IMR-90 (cell line): ENCODE measurements at regions not wholly inside any gene's neighbourhood (a gene's known extent, or its start where the extent isn't known, plus 50 kb on each side); places are given as distances from the start of the nearest gene placed in this dataset.

Experiments used
- ATAC-seq: fragments of 200-7000 bp; cut with Tn5 transposase; 2 replicates; pipeline ENCODE4 v1.9.1; 2020; ENCODE audit warnings: low read depth, mild to moderate bottlenecking, moderate library complexity
- BruUV-seq: library from RNA; stranded (reverse); fragments of 400-500 nt; replicated peaks from 2 replicates; lab custom pipeline; 2021; lab: Mats Ljungman, UMichigan
- CTCF ChIA-PET: fragments of 300-600 bp; formaldehyde crosslinking; extraction: SDS; loops from one replicate; lab custom pipeline; 2021; ENCODE audit warnings: antibody characterized with exemption; lab: Yijun Ruan, JAX
- POLR2A ChIA-PET: fragments of 300-600 bp; sonication (Branson Sonifier 250); formaldehyde crosslinking; loops from one replicate; lab custom pipeline; 2022; ENCODE audit warnings: antibody characterized with exemption; ENCODE audit not compliant: unreplicated experiment; lab: Charles Lee
- DNase-seq: peaks from one replicate; pipeline ENCODE4 v3.0.0; 2013
- H2AFZ ChIP-seq: replicated peaks from 2 replicates; pipeline ENCODE3; 2013; ENCODE audit warnings: low read length, mild to moderate bottlenecking; ENCODE audit not compliant: poor library complexity
- H2AK5ac ChIP-seq: 2 replicates; pipeline ENCODE4 v1.6.1; 2013; ENCODE audit warnings: low read depth, low read length, inconsistent platforms
- H2AK9ac ChIP-seq: replicated peaks from 2 replicates; pipeline ENCODE3; 2013; ENCODE audit warnings: mild to moderate bottlenecking, low read depth, low read length, moderate library complexity; ENCODE audit not compliant: poor library complexity
- H2BK120ac ChIP-seq: 2 replicates; pipeline ENCODE4 v1.6.1; 2013; ENCODE audit warnings: low read depth, low read length, inconsistent platforms
- H2BK15ac ChIP-seq: 3 replicates; pipeline ENCODE4 v1.6.1; 2013; ENCODE audit warnings: low read depth, low read length, inconsistent platforms
- H2BK20ac ChIP-seq: 2 replicates; pipeline ENCODE4 v1.6.1; 2013; ENCODE audit warnings: low read depth, mild to moderate bottlenecking, inconsistent platforms, low read length, moderate library complexity
- H2BK5ac ChIP-seq: 2 replicates; pipeline ENCODE4 v1.6.1; 2013; ENCODE audit warnings: mild to moderate bottlenecking, low read depth, low read length, inconsistent platforms; ENCODE audit not compliant: poor library complexity, severe bottlenecking
- H3K14ac ChIP-seq: replicated peaks from 2 replicates; pipeline ENCODE4 v1.6.1; 2013; ENCODE audit warnings: low read depth, low read length, inconsistent platforms
- H3K18ac ChIP-seq: 2 replicates; pipeline ENCODE4 v1.6.1; 2013; ENCODE audit warnings: low read depth, low read length, control low read depth
- H3K23ac ChIP-seq: 2 replicates; pipeline ENCODE4 v1.6.1; 2013; ENCODE audit warnings: low read depth, low read length, inconsistent platforms
- H3K27ac ChIP-seq: 2 replicates; pipeline ENCODE4 v1.5.1; 2013; ENCODE audit warnings: mild to moderate bottlenecking, control low read depth, low read length; ENCODE audit not compliant: insufficient read depth
- H3K27me3 ChIP-seq: 2 replicates; pipeline ENCODE4 v1.6.1; 2013; ENCODE audit warnings: low read length; ENCODE audit not compliant: control insufficient read depth, insufficient read depth
- H3K36me3 ChIP-seq: 2 replicates; pipeline ENCODE4 v1.6.1; 2013; ENCODE audit warnings: low read length, mixed read lengths; ENCODE audit not compliant: control insufficient read depth, insufficient read depth
- H3K4ac ChIP-seq: 2 replicates; pipeline ENCODE4 v1.6.1; 2013; ENCODE audit warnings: low read depth, low read length, inconsistent platforms
- H3K4me1 ChIP-seq: 2 replicates; pipeline ENCODE4 v1.6.1; 2013; ENCODE audit warnings: low read length, mixed read lengths; ENCODE audit not compliant: control insufficient read depth, insufficient read depth
- H3K4me2 ChIP-seq: 2 replicates; pipeline ENCODE4 v1.6.1; 2013; ENCODE audit warnings: low read depth, mild to moderate bottlenecking, control low read depth, low read length, moderate library complexity
- H3K4me3 ChIP-seq: 2 replicates; pipeline ENCODE4 v1.5.1; 2013; ENCODE audit warnings: low read depth, mild to moderate bottlenecking, control low read depth, low read length, moderate library complexity; ENCODE audit not compliant: insufficient read depth
- H3K56ac ChIP-seq: 2 replicates; pipeline ENCODE4 v1.6.1; 2013; ENCODE audit warnings: low read length, inconsistent platforms; ENCODE audit not compliant: insufficient read depth; ENCODE audit errors: extremely low read depth
- H3K79me1 ChIP-seq, 2 experiments: 2 replicates each; pipeline ENCODE4 v1.6.1; 2013; ENCODE audit warnings: low read length in 2 of 2, inconsistent platforms in 1 of 2, low read depth in 1 of 2
- H3K9ac ChIP-seq: 2 replicates; pipeline ENCODE4 v1.6.1; 2013; ENCODE audit warnings: low read depth, low read length, control low read depth
- H3K9me1 ChIP-seq: 2 replicates; pipeline ENCODE4 v1.6.1; 2013; ENCODE audit warnings: low read length, inconsistent platforms; ENCODE audit not compliant: insufficient read depth
- H3K9me3 ChIP-seq: 2 replicates; pipeline ENCODE4 v1.6.1; 2013; ENCODE audit warnings: low read length; ENCODE audit not compliant: control insufficient read depth, insufficient read depth
- H4K20me1 ChIP-seq: 2 replicates; pipeline ENCODE4 v1.6.1; 2013; ENCODE audit warnings: low read length, inconsistent platforms; ENCODE audit not compliant: insufficient read depth
- H4K5ac ChIP-seq: 2 replicates; pipeline ENCODE4 v1.6.1; 2013; ENCODE audit warnings: mild to moderate bottlenecking, low read depth, low read length, control low read depth
- H4K8ac ChIP-seq, 2 experiments: 2 replicates each; pipeline ENCODE4 v1.6.1; 2013; ENCODE audit warnings: low read depth in 2 of 2, low read length in 2 of 2, control low read depth in 1 of 2, inconsistent platforms in 1 of 2
- H4K91ac ChIP-seq: 2 replicates; pipeline ENCODE4 v1.6.1; 2013; ENCODE audit warnings: low read depth, low read length, inconsistent platforms; ENCODE audit not compliant: insufficient read depth
- CHD1 ChIP-seq: IDR thresholded peaks from 2 replicates; pipeline ENCODE4 v1.6.1; 2012; ENCODE audit warnings: low read depth, low read length, improper control_type of control experiment
- FOS ChIP-seq: fragments of 150-350 bp; IDR thresholded peaks from 2 replicates; pipeline ENCODE4 v1.6.1; 2016; ENCODE audit warnings: low read depth, low read length
- MAFK ChIP-seq: IDR thresholded peaks from 2 replicates; pipeline ENCODE4 v1.6.1; 2012; ENCODE audit warnings: low read depth, low read length, improper control_type of control experiment
- MAZ ChIP-seq: IDR thresholded peaks from 2 replicates; pipeline ENCODE4 v1.6.1; 2012; ENCODE audit warnings: low read depth, mild to moderate bottlenecking, low read length, improper control_type of control experiment, moderate library complexity, borderline replicate concordance
- MXI1 ChIP-seq: IDR thresholded peaks from 2 replicates; pipeline ENCODE4 v1.6.1; 2012; ENCODE audit warnings: low read depth, mild to moderate bottlenecking, low read length, moderate library complexity, borderline replicate concordance
- POLR2A ChIP-seq: IDR thresholded peaks from 2 replicates; pipeline ENCODE4 v1.6.1; 2012; ENCODE audit warnings: mild to moderate bottlenecking, low read depth, low read length
- RCOR1 ChIP-seq: IDR thresholded peaks from 2 replicates; pipeline ENCODE4 v1.6.1; 2012; ENCODE audit warnings: mild to moderate bottlenecking, low read length, improper control_type of control experiment; ENCODE audit not compliant: insufficient replicate concordance
- RFX5 ChIP-seq: IDR thresholded peaks from 2 replicates; pipeline ENCODE4 v1.8.0; 2012; ENCODE audit warnings: low read depth, mild to moderate bottlenecking, low read length, moderate library complexity
- SMC3 ChIP-seq: fragments of 150-350 bp; IDR thresholded peaks from 2 replicates; pipeline ENCODE4 v1.6.1; 2016; ENCODE audit warnings: low read depth, mild to moderate bottlenecking, antibody characterized with exemption, low read length, moderate library complexity
- WGBS, 2 experiments: methylation state at CpG; one replicate each; pipeline versions ENCODE4 v1.1.5 to v1.1.7; 2013; ENCODE audit warnings: missing lambda C conversion rate in 2 of 2; ENCODE audit not compliant: insufficient read length in 1 of 2; ENCODE audit errors: extremely low coverage in 2 of 2; 5-methylcytosine and 5-hydroxymethylcytosine counted together
- dilution Hi-C: fragments of 300-500 bp; cut with HindIII; formaldehyde crosslinking; loops from one replicate; pipeline ENCODE4 v1.14.3; 2018; ENCODE audit warnings: low sequenced_read_pairs; ENCODE audit not compliant: unreplicated experiment
- in situ Hi-C: fragments of 300-500 bp; cut with MboI; formaldehyde crosslinking; loops from 3 replicates; pipeline ENCODE4 v1.14.3; 2019; ENCODE audit warnings: low sequenced_read_pairs, inconsistent platforms, mixed read lengths
- intact Hi-C: fragments of 100-400 bp; cut with micrococcal nuclease; formaldehyde crosslinking; loops from 2 replicates; pipeline ENCODE4 v1.10.0; 2022
- TF ChIP-seq, protein P1 (sequence below): fragments of 150-350 bp; IDR thresholded peaks from 2 replicates; pipeline ENCODE4 v1.6.1; 2017; ENCODE audit warnings: mild to moderate bottlenecking, antibody characterized with exemption, low read length, low read depth
- TF ChIP-seq, protein P2 (sequence below): fragments of 150-350 bp; IDR thresholded peaks from 2 replicates; pipeline ENCODE4 v1.6.1; 2016; ENCODE audit warnings: low read depth, mild to moderate bottlenecking, low read length, moderate library complexity, borderline replicate concordance

DNA sequence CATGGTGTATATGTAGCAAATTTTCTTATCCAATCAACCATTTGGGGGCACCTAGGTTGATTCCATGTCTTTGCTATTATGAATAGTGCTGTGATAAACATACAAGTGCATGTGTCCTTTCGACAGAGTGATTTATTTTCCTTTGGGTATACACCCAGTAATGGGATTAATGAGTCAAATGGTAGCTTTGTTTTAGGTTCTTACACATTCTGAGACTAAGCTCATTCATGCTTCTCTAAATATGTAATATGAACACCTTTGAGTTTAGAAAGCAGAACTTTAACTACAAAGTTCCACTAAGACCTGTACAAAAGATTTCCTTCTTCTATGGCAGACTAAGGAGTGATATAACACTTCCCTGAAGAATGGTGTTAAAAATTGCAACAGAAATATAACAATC, 627.0 kb downstream of the KCNA4 start:
- H3K56ac ChIP-seq: no peak overlapping the region
- no peak overlapping the region for H2AK9ac ChIP-seq
- no CpG with 5 or more reads among the region's 1 CpG for WGBS, 2 experiments
- H3K27me3 ChIP-seq: peaks cover 3% of the 10 kb centered on the region
- ChIA-PET POLR2A (no interaction called here), CTCF (no interaction called here)
- in situ Hi-C loops (no loop called here), dilution Hi-C loops (no loop called here), intact Hi-C loops (no loop called here)
- no peak overlapping the region for H3K9ac ChIP-seq
- H2AK5ac ChIP-seq: no peak overlapping the region
- H4K20me1 ChIP-seq: no peaks in the 10 kb centered on the region
- no peak overlapping the region for H3K4ac ChIP-seq
- no peak overlapping the region for H3K4me3 ChIP-seq
- H4K8ac ChIP-seq: no peak overlapping the region
- H3K79me1 ChIP-seq: no peaks in the 10 kb centered on the region
- no peak overlapping the region for H2BK20ac ChIP-seq
- H3K23ac ChIP-seq: no peak overlapping the region
- no peak overlapping the region for H2AFZ ChIP-seq
- no peak overlapping the region for H3K4me2 ChIP-seq
- TF ChIP-seq POLR2A: no peak
- TF ChIP-seq, protein P1, sequence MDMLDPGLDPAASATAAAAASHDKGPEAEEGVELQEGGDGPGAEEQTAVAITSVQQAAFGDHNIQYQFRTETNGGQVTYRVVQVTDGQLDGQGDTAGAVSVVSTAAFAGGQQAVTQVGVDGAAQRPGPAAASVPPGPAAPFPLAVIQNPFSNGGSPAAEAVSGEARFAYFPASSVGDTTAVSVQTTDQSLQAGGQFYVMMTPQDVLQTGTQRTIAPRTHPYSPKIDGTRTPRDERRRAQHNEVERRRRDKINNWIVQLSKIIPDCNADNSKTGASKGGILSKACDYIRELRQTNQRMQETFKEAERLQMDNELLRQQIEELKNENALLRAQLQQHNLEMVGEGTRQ: no peak
- no peak for TF ChIP-seq SMC3
- TF ChIP-seq MXI1: no peak
- TF ChIP-seq MAFK: no peak
- TF ChIP-seq, protein P2, sequence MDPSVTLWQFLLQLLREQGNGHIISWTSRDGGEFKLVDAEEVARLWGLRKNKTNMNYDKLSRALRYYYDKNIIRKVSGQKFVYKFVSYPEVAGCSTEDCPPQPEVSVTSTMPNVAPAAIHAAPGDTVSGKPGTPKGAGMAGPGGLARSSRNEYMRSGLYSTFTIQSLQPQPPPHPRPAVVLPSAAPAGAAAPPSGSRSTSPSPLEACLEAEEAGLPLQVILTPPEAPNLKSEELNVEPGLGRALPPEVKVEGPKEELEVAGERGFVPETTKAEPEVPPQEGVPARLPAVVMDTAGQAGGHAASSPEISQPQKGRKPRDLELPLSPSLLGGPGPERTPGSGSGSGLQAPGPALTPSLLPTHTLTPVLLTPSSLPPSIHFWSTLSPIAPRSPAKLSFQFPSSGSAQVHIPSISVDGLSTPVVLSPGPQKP: no peak
- no peak for TF ChIP-seq RCOR1
- TF ChIP-seq CHD1: no peak
- no peak for TF ChIP-seq MAZ
- no peak for TF ChIP-seq FOS
- TF ChIP-seq RFX5: no peak
- no peaks in the 10 kb centered on the region for H3K9me1 ChIP-seq
- no peak overlapping the region for H4K5ac ChIP-seq
- no peaks in the 10 kb centered on the region for H3K4me1 ChIP-seq
- H4K91ac ChIP-seq: no peak overlapping the region
- H2BK120ac ChIP-seq: no peak overlapping the region
- H3K9me3 ChIP-seq: peaks cover 2% of the 10 kb centered on the region; the same call in 1 of the 2 replicates
- H3K27ac ChIP-seq: no peak overlapping the region
- H2BK15ac ChIP-seq: no peak overlapping the region
- H3K18ac ChIP-seq: no peak overlapping the region
- DNase-seq (no peak), ATAC-seq (no peak)
- no peak overlapping the region for H2BK5ac ChIP-seq
- no TSS peak for BruUV-seq
- H3K36me3 ChIP-seq: no peaks in the 10 kb centered on the region
- H3K14ac ChIP-seq: no peak overlapping the region
